ENCODE measurements at regions not wholly inside any gene's neighbourhood (a gene's known extent, or its start where the extent isn't known, plus 50 kb on each side); places are given as distances from the start of the nearest gene placed in this dataset.

DNA sequence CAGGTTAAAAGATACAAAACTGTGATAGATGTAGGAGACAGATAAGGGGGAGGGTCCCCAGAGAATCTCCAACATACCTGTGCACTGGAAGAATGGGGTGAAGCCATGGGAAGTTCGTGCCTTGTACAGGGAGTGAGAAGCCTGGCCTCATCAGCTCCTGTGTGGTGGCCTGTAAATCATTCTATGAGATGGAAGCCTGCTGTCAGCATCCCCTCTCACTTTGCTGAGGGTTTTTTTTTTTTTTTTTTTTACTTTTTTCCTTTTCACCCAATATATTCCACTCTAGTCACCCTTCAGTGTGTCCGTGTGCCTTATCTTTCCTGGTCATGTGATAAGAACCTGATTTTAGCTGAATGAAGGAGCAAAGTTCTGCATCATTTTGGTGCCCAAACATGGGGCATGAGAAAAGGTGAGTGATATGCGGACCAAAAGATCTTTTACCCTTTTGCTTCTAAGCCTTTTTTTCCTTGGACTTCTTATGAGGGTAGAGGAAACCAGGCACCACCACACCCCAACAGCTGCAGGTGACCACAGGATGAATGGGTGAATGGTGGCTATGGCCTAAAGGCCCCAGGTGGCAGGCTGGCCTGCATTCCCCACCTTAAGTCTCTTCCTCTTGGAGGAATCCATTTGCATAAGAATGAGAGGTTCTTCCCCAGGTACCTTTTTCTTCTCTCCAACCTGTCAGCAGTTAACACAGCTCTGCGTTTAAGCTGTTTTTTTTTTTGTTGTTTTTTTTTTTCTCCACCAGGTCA lies 1345.0 kb downstream of the NSUN3 start:
- no peak for DNase-seq

DNA sequence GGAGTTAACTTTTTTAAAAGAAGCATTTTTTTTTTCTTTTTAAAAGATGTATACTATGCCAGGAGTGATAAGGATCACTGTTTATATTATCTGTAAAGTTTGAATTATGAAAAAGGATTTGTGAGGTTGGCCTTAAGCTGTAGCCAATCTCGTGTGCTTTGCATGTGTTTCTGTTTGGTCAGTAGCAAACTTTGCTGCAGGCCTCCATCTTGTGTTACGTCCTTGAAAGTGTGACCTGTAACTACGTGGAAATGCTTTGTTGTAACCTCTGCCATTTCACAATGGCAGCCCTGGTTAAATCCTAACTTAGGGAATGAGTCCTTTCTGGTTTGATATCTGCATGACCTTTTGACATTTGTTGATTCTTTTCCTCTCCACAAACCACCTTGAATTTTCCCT lies 1345.6 kb downstream of the NSUN3 start:
- DNase-seq, result no peak

- DNase-seq, result no peak
Observed at GRCh38 chr3:95418251-95418650, 1355.4 kb downstream of the NSUN3 start.

DNA sequence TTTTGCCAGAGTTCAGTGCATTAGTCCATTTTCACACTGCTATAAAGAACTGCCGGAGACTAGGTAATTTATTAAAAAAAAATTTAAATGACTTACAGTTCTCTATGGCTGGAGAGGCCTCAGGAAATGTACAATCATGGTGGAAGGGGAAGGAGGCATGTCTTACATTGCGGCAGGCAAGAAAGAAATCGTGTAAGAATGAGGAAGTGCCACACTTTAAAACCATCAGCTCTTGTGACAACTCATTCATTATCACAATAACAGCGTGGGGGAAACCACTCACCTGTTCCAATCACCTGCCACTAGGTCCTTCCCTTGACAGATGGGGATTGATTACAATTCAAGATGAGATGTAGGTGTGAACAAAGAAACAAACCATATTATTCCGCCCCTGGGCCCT lies 1361.4 kb downstream of the NSUN3 start:
- DNase-seq, result no peak

DNA sequence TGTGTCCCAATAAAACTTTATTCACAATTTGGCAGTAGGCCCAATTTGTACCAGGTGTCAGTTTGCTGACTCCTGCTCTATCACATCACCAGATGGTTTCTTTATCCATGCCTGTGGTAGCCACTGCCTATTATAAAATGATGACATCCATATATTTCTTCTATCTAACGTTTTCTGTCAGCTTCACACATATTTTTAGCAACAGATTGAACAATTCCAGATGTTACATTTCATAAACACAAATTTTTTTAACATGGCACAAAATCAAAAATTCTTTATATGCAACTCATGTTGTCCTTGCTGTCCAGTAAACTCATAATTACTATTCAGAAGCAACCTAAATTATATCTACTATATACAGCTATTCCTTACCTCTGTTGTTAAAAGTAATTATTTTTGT lies 1371.6 kb downstream of the NSUN3 start:
- no peak for DNase-seq

- DNase-seq, result no peak
Observed at GRCh38 chr3:95437409-95437808, 1374.5 kb downstream of the NSUN3 start.

DNA sequence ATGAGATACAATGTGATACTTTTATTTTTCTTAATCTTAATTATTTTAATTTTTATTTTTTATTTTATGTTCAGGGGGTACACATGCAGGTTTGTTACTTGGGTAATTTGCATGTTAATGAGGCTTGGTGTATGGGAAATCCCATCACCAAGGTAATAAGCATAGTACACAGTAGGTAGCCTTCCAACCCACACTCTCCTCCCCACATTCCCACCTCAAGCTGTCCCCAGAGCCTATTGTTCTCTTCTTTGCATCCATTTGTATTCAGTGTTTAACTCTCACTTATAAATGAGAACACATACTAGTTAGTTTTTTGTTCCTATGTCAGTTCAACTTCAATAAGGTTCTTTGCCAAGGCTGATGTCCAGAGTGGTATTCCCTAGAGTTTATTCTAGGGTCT lies 1375.4 kb downstream of the NSUN3 start:
- DNase-seq, result no peak

GRCh38 chr3:95442766-95443165 lies 1371.6 kb upstream of the EPHA6 start:
- DNase-seq, result no peak

DNA sequence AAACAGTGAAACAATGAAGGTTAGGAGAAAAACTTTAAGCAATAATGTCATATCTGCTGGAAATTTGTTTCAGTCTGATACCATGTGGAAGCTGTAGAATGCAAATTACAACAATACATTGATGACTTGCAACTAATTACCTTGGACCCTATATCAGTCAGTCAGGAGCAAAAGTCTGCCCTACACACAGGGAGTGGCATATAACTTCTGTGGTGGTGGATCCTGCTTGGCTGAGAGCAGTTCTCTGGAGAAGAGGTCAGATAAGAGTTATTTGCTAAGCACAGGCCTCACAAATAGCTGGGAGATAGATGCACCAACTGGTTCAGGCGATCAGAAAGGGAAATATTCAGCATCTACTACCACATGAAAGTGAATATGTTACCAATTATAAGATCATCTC lies 1364.6 kb upstream of the EPHA6 start:
- DNase-seq, result no peak

- no peak for DNase-seq
Observed at GRCh38 chr3:95453242-95453641, 1361.2 kb upstream of the EPHA6 start.

- DNase-seq, result no peak
Observed at GRCh38 chr3:95456835-95457234, 1357.6 kb upstream of the EPHA6 start.

- no peak for DNase-seq
Observed at GRCh38 chr3:95459706-95460105, 1354.7 kb upstream of the EPHA6 start.

GRCh38 chr3:95460274-95460673 lies 1354.1 kb upstream of the EPHA6 start:
- no peak for DNase-seq

GRCh38 chr3:95462161-95462560 lies 1352.2 kb upstream of the EPHA6 start:
- no peak for DNase-seq

DNA sequence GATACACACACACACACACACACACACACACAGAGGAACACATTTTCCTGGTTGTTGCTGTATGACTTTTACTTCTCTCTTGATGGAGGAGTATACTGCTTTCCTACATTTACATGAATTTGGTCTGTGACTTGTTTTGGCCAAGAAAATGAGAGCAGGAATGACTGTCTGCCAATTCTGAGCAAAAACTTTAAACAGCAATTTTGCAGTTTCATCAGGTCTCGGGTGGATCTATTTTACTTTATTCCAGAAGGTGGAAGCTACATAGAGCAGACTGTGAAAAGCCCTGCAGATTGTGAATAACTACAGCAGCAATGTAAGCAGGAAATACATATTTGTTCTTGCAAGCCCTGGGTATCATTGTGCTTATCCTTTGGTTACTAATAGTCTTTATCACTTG lies 1350.0 kb upstream of the EPHA6 start:
- DNase-seq, result no peak

DNA sequence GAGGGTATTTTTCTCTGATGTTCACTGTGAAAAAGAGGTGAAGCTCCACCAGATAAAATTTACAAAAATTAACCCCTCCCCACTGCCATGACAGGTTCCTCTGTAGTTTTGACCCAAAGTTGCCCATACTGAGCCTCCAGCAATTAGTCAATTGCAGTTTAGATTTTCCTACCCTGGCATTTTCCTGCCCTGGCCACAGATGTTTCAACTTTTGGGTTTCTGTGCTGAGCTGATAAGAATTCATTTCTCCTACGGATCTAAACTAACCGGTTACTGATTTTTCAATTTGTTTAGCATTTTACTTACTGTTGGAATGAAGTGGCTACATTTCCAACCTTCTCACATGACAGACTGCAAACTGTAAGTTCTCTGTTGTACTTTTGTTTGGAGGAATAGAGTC lies 1346.1 kb upstream of the EPHA6 start:
- no peak for DNase-seq

- no peak for DNase-seq
Observed at GRCh38 chr3:95474338-95474737, 1340.1 kb upstream of the EPHA6 start.

GRCh38 chr3:95476534-95476933 lies 1337.9 kb upstream of the EPHA6 start:
- DNase-seq, result no peak

GRCh38 chr3:95506174-95506573 lies 1308.2 kb upstream of the EPHA6 start:
- DNase-seq, result no peak

- no peak for DNase-seq
Observed at GRCh38 chr3:95508124-95508523, 1306.3 kb upstream of the EPHA6 start.

DNA sequence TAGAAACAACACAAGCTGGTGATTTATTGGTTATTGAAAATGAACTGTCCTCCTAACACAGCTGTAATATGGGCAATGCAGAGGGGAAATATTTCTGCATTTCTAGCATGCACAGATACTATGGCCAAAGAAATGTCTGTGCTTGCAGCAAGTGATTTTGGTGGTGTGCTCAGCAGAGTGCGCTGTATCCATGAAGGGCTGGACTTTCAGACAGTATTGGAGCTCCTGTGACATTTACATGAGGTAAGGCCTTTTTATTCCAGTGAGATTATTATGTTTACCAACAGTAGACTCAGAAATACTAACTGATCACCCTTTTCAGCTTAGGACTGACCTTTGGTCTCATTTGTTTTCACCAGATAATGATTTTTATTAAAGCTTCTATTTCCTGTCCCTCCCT lies 1302.6 kb upstream of the EPHA6 start:
- DNase-seq, result no peak

- DNase-seq, result no peak
Observed at GRCh38 chr3:95514260-95514659, 1300.1 kb upstream of the EPHA6 start.

DNA sequence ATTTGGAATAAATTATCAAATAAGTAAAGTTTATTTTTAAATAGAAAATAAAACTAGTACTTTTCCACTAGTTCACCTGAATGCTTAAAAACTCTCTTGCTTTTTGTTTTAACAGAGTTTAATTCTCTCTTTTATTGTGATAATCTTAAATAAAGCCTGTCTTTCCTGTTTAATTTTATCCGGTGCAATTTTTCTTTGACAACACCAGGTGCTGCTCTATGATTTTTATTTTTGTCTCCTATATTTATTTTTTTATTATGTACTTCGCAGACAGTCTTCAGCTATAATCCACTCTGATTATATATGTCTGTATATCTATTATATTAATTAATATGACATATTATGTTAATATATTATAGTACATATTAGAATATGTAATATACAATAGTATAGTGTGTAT lies 1293.0 kb upstream of the EPHA6 start:
- DNase-seq, result no peak

DNA sequence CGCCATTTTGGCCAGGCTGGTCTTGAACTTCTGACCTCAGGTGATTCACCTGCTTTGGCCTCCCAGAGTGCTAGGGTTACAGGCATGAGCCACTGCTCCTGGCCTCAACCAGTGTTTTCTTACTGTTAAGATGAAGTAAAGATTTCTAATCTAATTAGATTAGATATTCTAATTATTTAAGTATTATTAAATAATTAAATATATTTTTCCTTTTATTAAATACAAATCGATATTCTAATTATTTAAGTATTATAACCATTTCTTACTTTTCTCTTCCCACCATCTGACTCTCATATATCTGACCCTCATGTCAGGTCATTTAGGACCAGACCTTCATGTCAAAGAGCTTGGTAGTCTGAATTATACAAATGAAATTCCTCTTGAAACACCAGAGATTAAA lies 1291.9 kb upstream of the EPHA6 start:
- no peak for DNase-seq

- DNase-seq, result no peak
Observed at GRCh38 chr3:95539950-95540483, 1274.4 kb upstream of the EPHA6 start.
